ENCODE measurements at regions not wholly inside any gene's neighbourhood (a gene's known extent, or its start where the extent isn't known, plus 50 kb on each side); places are given as distances from the start of the nearest gene placed in this dataset.

DNA sequence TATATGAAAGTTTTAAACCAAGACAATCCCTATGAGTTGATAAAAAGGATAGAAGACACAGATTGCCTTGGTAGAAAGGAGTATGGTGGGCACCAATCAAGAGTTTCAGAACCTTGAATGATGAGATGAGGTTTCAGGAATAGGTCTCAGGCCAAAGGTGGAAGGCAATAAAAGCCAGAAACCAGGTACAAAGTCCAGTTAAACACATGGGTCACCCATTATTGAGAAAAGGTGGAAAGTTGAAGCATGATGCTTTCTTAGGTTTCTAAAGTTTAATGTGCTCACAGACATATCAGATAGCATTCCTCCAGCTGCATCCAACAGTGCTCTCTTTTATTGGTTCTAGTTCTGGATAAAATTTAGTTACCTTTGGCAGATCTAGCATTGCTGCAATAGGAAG lies 950.8 kb upstream of the SOX9 start:
- TF ChIP-seq, protein P1, sequence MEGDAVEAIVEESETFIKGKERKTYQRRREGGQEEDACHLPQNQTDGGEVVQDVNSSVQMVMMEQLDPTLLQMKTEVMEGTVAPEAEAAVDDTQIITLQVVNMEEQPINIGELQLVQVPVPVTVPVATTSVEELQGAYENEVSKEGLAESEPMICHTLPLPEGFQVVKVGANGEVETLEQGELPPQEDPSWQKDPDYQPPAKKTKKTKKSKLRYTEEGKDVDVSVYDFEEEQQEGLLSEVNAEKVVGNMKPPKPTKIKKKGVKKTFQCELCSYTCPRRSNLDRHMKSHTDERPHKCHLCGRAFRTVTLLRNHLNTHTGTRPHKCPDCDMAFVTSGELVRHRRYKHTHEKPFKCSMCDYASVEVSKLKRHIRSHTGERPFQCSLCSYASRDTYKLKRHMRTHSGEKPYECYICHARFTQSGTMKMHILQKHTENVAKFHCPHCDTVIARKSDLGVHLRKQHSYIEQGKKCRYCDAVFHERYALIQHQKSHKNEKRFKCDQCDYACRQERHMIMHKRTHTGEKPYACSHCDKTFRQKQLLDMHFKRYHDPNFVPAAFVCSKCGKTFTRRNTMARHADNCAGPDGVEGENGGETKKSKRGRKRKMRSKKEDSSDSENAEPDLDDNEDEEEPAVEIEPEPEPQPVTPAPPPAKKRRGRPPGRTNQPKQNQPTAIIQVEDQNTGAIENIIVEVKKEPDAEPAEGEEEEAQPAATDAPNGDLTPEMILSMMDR (IDR thresholded peaks at IDR 0.05; ENCODE audit: unreplicated experiment), result no peak
- H3K4me1 Mint-ChIP-seq (ENCODE audit: insufficient read depth, unreplicated experiment), result no peaks in the 10 kb centered on the region
- H3K36me3 Mint-ChIP-seq (ENCODE audit: insufficient read depth, unreplicated experiment), result no peaks in the 10 kb centered on the region
- POLR2A ChIA-PET, result no interaction called here
- no peak for DNase-seq (ENCODE audit: unreplicated experiment)
- H3K27ac Mint-ChIP-seq (ENCODE audit: low read depth, unreplicated experiment), result no peak overlapping the region
- no peak overlapping the region for H3K4me3 Mint-ChIP-seq (ENCODE audit: unreplicated experiment)
- intact Hi-C loops (cut with micrococcal nuclease), result no loop called here
- H3K27me3 Mint-ChIP-seq (ENCODE audit: insufficient read depth, unreplicated experiment), result no peaks in the 10 kb centered on the region
- CTCF ChIA-PET, result interaction anchor here (0.5 kb wide), 1 partner anchor 118 kb away, joined by 6 read pairs; no protein-coding TSS in a partner anchor
- no peaks in the 10 kb centered on the region for H3K9me3 Mint-ChIP-seq (ENCODE audit: unreplicated experiment)
- BruUV-seq (replicated peaks), result no TSS peak

DNA sequence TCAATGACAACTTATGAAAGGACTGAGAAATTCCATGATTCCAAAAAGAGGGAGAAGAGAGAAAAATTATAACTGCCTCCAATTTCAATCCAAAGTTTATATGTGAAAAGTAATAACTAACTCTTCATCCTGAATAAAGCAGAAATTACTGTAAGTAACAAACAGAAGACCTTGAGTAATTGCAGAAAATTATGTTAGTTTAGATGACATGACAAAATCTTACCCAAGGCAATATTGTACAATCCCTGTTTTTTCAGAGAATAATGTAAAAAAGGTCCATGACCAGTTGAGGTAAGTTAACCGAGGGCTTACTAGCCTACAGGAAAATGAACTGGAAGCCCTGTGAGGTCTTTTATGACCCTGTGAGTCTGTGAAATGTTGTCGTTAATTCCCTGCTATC lies 949.5 kb upstream of the SOX9 start:
- intact Hi-C loops (cut with micrococcal nuclease), result no loop called here
- POLR2A ChIA-PET, result no interaction called here
- no TSS peak for BruUV-seq (replicated peaks)
- no peak for DNase-seq (ENCODE audit: unreplicated experiment)
- TF ChIP-seq, protein P1 (IDR thresholded peaks at IDR 0.05; ENCODE audit: unreplicated experiment), result no peak
- Mint-ChIP-seq H3K9me3 (ENCODE audit: unreplicated experiment) (no peaks in the 10 kb centered on the region), H3K4me3 (ENCODE audit: unreplicated experiment) (no peak overlapping the region), H3K27ac (ENCODE audit: low read depth, unreplicated experiment) (no peak overlapping the region), H3K36me3 (ENCODE audit: insufficient read depth, unreplicated experiment) (no peaks in the 10 kb centered on the region), H3K27me3 (ENCODE audit: insufficient read depth, unreplicated experiment) (no peaks in the 10 kb centered on the region), H3K4me1 (ENCODE audit: insufficient read depth, unreplicated experiment) (no peaks in the 10 kb centered on the region)
- CTCF ChIA-PET, result no interaction called here

DNA sequence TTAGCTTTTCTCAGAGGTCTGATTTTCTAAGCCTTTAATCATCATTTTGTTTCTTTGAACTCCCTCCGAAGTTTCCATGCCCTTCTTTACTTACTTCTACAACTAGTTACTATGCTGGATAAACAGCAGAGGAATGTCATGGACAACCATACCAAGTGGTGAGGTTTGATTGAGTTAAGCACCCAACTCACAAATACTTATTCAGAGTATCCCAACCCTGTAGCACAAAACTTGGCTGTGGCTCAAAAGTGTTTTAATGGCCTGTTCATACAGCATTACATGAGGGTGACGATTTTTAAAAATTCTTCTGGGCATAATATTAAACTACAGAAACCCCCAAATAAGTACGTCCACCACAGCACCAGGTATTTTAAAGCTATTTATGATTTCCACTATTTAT lies 946.8 kb upstream of the SOX9 start:
- intact Hi-C loops (cut with micrococcal nuclease), result no loop called here
- H3K27me3 Mint-ChIP-seq (ENCODE audit: insufficient read depth, unreplicated experiment), result no peaks in the 10 kb centered on the region
- DNase-seq (ENCODE audit: unreplicated experiment), result no peak
- H3K4me3 Mint-ChIP-seq (ENCODE audit: unreplicated experiment), result no peak overlapping the region
- H3K4me1 Mint-ChIP-seq (ENCODE audit: insufficient read depth, unreplicated experiment), result no peaks in the 10 kb centered on the region
- no TSS peak for BruUV-seq (replicated peaks)
- TF ChIP-seq, protein P1 (IDR thresholded peaks at IDR 0.05; ENCODE audit: unreplicated experiment), result no peak
- H3K36me3 Mint-ChIP-seq (ENCODE audit: insufficient read depth, unreplicated experiment), result no peaks in the 10 kb centered on the region
- ChIA-PET CTCF (interaction anchor here (0.6 kb wide), 1 partner anchor 250 kb away, joined by 3 read pairs; no protein-coding TSS in a partner anchor), POLR2A (interaction anchor here (1.0 kb wide), 1 partner anchor 11 kb away, joined by 4 read pairs; no protein-coding TSS in a partner anchor)
- H3K27ac Mint-ChIP-seq (ENCODE audit: low read depth, unreplicated experiment), result no peak overlapping the region
- no peaks in the 10 kb centered on the region for H3K9me3 Mint-ChIP-seq (ENCODE audit: unreplicated experiment)

DNA sequence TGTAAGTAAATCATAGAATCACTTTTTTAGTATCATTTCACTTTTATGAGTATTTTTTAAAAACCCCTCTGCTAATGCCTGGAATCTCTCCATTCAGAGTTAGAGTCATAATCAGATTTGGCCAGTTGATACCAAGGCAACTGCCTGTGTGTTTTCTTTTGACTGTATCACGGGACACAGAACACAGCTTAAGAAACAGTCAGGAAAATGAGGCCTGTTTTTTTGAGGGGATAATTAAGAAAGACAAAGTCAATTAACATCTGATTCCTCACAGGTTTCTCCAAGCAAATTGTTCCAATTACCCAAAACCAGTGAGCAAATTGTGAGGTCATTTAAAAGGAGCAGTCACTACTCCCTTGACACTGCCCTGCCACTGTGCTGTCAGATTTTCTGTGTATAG lies 944.5 kb upstream of the SOX9 start:
- Mint-ChIP-seq H3K27ac (ENCODE audit: low read depth, unreplicated experiment) (no peak overlapping the region), H3K4me3 (ENCODE audit: unreplicated experiment) (no peak overlapping the region), H3K27me3 (ENCODE audit: insufficient read depth, unreplicated experiment) (no peaks in the 10 kb centered on the region), H3K9me3 (ENCODE audit: unreplicated experiment) (no peaks in the 10 kb centered on the region), H3K4me1 (ENCODE audit: insufficient read depth, unreplicated experiment) (no peaks in the 10 kb centered on the region), H3K36me3 (ENCODE audit: insufficient read depth, unreplicated experiment) (no peaks in the 10 kb centered on the region)
- no TSS peak for BruUV-seq (replicated peaks)
- no peak for DNase-seq (ENCODE audit: unreplicated experiment)
- ChIA-PET CTCF (interaction anchor here (0.9 kb wide), 1 partner anchor 48 kb away, joined by 3 read pairs; no protein-coding TSS in a partner anchor), POLR2A (interaction anchor here (0.7 kb wide), 1 partner anchor 871 kb away, joined by 4 read pairs; no protein-coding TSS in a partner anchor)
- TF ChIP-seq, protein P1 (IDR thresholded peaks at IDR 0.05; ENCODE audit: unreplicated experiment), result no peak
- intact Hi-C loops (cut with micrococcal nuclease), result no loop called here

Data from MCF 10A (cell line).